Liver (tissue), 3 donors: ENCODE measurements at regions not wholly inside any gene's neighbourhood (a gene's known extent, or its start where the extent isn't known, plus 50 kb on each side); places are given as distances from the start of the nearest gene placed in this dataset.

Experiments used
- ATF3 ChIP-seq: IDR thresholded peaks from 2 replicates; pipeline ENCODE4 v1.6.1; 2016; ENCODE audit warnings: antibody characterized with exemption
- EGR1 ChIP-seq, 2 donors: IDR thresholded peaks; 2 replicates each; pipeline ENCODE4 v1.6.1; 2016 to 2018; ENCODE audit warnings: antibody characterized with exemption in 2 of 2, low read depth in 2 of 2
- JUND ChIP-seq, 2 donors: IDR thresholded peaks; 2 replicates each; pipeline ENCODE4 v1.6.1; 2016; ENCODE audit warnings: antibody characterized with exemption in 2 of 2
- MAX ChIP-seq: IDR thresholded peaks from 2 replicates; pipeline ENCODE4 v1.6.1; 2016; ENCODE audit warnings: antibody characterized with exemption
- NR2F2 ChIP-seq: IDR thresholded peaks from 2 replicates; pipeline ENCODE4 v1.6.1; 2016; ENCODE audit warnings: antibody characterized with exemption
- RAD21 ChIP-seq, 2 donors: IDR thresholded peaks; 2 replicates each; pipeline ENCODE4 v1.6.1; 2016; ENCODE audit warnings: antibody characterized with exemption in 2 of 2, mild to moderate bottlenecking in 2 of 2
- REST ChIP-seq: IDR thresholded peaks from 2 replicates; pipeline ENCODE4 v1.6.1; 2016; ENCODE audit warnings: antibody characterized with exemption, mild to moderate bottlenecking
- TAF1 ChIP-seq: conservative IDR thresholded peaks from 2 replicates; pipeline ENCODE4 v1.6.1; 2016; ENCODE audit warnings: antibody characterized with exemption, mild to moderate bottlenecking
- YY1 ChIP-seq: IDR thresholded peaks from 2 replicates; pipeline ENCODE4 v1.6.1; 2016; ENCODE audit warnings: antibody characterized with exemption, mild to moderate bottlenecking
- TF ChIP-seq, protein P1 (sequence below): fragments of 150-350 bp; IDR thresholded peaks from 2 replicates; pipeline ENCODE4 v1.5.1; 2017; ENCODE audit warnings: improper control_type of control experiment, low read depth, low read length; ENCODE audit not compliant: missing input control
- donor health status: healthy.
- donor health status: healthy.

DNA sequence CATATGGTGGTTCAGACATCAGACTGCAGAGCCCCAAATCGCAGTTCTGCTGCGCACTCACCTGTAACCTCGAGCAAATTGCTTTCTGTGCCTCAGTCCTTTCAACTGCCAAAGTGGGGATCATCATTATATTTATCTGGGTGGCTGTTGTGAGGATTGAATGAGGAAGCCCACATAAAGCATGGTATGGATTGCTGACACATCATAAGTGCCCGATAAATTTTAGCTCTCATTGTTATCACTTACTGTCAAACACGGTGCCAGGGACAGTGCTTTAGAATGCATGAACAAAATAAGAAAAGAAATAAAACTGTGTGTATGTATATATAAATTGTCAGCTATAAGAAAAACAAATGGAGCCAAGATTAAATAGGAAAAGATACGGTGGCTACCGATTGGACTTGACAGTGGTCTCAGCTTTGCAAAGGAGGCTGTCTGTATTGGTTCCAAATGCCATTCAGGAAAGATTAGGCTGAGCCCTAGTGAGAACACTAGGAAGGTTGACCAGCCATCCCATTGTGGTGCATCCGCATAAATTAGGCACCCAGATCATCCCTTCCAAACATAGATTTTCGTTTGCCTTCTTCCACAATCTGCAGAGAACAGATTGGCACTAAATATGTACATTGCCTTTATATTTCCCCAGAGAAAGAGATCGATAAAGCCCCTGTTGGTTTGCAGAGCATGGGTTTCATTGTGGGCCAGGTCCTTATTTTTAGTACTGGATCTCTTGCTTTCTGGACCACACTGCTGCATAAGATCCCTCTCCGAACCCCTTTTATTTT lies 91.8 kb upstream of the KAZN start:
- TF ChIP-seq YY1 (no peak), REST (no peak), EGR1 (IDR thresholded peaks at IDR 0.05; ENCODE audit: low read depth in 2 of 2) (no peak), MAX (no peak), TAF1 (no peak), RAD21 (IDR thresholded peaks at IDR 0.05) (no peak), NR2F2 (no peak), JUND (IDR thresholded peaks at IDR 0.05) (no peak), ATF3 (no peak)
- TF ChIP-seq, protein P1, sequence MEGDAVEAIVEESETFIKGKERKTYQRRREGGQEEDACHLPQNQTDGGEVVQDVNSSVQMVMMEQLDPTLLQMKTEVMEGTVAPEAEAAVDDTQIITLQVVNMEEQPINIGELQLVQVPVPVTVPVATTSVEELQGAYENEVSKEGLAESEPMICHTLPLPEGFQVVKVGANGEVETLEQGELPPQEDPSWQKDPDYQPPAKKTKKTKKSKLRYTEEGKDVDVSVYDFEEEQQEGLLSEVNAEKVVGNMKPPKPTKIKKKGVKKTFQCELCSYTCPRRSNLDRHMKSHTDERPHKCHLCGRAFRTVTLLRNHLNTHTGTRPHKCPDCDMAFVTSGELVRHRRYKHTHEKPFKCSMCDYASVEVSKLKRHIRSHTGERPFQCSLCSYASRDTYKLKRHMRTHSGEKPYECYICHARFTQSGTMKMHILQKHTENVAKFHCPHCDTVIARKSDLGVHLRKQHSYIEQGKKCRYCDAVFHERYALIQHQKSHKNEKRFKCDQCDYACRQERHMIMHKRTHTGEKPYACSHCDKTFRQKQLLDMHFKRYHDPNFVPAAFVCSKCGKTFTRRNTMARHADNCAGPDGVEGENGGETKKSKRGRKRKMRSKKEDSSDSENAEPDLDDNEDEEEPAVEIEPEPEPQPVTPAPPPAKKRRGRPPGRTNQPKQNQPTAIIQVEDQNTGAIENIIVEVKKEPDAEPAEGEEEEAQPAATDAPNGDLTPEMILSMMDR: no peak
